GM12801 (cell line): ENCODE measurements at regions not wholly inside any gene's neighbourhood (a gene's known extent, or its start where the extent isn't known, plus 50 kb on each side); places are given as distances from the start of the nearest gene placed in this dataset.

ENCODE experiments used
- TF ChIP-seq, protein P1 (sequence below): IDR thresholded peaks from one replicate; pipeline ENCODE4 v1.5.1; 2011; ENCODE audit warnings: control low read depth; ENCODE audit not compliant: insufficient read length; ENCODE audit errors: extremely low read depth

DNA sequence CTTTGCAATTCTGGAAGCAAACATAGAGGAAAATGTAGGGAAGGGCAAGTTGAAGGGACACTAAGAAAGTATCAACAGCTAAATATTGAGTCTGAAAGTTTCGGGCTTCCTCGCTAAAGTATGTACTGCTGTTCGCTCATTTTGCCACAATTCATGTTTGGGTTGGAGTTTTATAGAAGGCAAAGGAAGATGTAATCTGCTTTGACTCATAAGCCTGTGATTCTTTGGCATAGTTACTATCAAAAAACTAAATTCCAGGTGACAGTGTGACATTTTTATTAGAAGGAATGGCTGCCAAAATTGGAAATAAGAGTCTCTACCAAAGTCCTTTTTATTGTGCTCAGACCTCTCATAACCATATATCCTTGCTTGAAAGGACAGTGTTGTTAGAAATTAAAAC, 336.7 kb upstream of the ADGRL3 start:
- TF ChIP-seq, protein P1, sequence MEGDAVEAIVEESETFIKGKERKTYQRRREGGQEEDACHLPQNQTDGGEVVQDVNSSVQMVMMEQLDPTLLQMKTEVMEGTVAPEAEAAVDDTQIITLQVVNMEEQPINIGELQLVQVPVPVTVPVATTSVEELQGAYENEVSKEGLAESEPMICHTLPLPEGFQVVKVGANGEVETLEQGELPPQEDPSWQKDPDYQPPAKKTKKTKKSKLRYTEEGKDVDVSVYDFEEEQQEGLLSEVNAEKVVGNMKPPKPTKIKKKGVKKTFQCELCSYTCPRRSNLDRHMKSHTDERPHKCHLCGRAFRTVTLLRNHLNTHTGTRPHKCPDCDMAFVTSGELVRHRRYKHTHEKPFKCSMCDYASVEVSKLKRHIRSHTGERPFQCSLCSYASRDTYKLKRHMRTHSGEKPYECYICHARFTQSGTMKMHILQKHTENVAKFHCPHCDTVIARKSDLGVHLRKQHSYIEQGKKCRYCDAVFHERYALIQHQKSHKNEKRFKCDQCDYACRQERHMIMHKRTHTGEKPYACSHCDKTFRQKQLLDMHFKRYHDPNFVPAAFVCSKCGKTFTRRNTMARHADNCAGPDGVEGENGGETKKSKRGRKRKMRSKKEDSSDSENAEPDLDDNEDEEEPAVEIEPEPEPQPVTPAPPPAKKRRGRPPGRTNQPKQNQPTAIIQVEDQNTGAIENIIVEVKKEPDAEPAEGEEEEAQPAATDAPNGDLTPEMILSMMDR = no peak

DNA sequence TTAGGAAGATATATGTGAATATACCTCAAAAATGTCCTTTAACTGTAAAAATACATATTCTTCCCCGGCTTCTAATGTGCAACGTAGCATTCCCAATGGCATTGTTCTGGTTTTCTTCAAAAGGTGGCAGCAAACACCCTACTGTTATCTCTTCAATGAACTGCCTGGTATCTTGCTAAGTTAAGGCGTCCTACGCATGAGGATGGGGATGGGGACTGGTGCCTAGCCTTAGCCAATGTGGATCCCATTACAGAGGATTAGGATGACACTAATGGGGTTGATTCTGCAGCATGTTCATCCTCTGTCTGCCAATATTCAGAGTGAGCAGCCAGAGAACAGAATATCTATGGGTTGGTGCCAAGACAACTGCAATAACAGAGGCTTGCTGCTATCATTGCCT, 334.9 kb upstream of the ADGRL3 start:
- TF ChIP-seq, protein P1 = no peak

DNA sequence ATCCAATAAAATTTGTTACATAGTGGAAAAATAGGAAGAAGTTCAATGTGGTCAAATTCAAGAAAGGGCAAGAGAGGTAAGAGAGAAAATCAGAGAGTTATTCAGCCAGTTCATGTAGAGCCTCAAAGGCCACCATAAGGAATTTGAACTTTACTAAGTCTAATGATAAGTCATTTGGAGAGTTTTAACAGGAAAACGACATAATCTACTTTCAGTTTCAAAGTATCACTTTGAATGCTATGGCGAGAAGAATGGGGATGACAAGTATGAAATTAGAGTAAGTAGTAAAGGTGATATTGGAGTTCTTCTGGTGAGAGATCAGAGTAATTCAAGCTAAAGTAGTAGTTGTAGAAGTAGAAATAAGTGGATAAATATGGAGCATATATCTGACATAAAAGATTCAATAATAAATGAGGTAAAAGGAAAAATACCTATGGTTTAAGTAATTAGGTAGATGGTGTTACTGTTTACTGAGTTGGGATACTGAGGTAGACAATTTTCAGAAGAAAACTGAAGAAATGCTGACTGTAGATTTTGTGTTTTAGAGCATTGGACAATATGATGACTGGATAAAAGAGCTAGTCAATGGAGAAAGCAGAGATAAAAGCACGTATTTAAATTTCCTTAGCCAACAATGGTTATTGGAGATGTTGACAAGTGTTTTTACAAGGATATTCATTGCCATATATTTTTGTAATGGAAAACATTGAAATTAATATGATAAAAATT, 331.7 kb upstream of the ADGRL3 start:
- TF ChIP-seq, protein P1 = no peak

DNA sequence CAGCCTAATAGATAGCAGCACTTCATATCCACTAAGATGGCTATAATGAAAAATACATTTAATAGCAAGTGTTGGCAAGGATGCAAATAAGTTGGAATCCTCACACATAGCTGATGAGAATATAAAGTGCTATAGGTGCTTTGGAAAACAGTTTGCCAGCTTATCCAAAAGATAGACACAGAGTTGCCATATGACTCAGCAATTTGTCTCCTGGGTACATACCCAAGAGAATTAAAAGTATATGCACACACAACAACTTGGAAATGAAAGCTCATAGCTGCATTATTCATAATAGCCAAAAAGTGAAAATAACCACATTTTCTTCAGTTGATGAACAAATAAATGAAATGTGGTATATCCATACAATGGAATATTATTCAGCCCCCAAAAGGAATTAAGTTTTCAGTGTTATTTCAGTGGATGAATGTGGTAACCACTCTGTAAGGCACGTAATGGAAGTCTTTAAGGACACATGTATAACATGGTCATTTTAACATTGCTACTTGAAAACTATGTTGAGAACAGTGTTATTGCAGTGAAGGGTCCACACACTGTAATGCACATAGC, 320.9 kb upstream of the ADGRL3 start:
- TF ChIP-seq, protein P1 = no peak

DNA sequence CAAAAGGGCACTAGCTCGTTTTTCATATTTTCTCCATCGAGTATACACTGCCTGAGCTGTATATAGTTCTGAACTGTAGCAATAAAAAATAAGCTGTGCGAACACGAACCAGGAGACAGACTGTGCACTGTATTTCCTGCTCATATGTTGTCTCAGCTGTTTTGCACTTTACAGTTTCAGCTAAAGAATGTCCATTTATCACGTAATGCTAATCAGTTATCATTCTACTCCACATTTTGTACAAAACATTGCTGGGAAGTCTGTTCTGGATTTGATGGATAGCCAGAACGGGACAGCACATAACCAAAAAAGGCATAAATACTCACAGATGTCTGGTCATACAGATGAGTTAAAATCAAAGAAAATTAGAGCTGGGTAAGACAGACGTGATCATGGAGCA, 315.5 kb upstream of the ADGRL3 start:
- TF ChIP-seq, protein P1 = no peak

DNA sequence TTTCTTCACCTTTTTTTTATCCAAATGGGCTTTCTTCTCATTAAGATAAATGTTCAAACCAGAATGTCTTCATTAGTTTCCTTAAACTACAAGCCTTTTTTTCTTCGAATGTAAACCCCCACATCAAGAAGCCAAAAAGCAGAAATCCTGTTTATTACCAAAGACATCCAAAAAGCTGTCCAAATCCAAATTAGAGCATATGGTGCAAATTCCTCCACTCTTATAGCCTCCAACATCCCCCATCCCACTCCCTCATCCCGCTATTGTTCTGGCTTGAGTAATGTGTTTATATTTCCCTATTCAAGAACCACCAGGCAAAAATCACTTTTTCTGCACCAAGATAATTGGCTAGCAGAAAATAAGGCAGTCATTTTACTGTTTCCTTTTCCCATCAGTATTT, 315.1 kb upstream of the ADGRL3 start:
- TF ChIP-seq, protein P1 = no peak

DNA sequence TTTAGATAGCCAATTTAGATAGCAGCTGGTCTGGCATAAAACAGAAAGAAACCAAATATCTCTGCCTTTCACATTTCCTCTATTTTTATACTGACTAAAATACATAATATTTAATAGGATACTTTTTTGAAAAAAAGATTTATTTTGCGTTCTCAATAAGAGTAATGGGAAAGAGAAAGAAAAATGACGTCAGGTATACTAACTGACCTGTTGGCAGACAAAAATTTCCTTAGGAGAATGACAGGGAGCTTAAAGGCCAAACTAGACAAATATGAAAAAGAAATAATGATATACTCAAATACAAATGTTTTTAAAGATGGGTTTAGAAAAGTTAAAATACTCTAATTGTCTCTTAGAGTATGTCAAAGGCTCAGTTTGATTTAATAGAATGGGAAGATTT, 309.4 kb upstream of the ADGRL3 start:
- TF ChIP-seq, protein P1 = no peak
